SU-DHL-6 (cell line): ENCODE measurements at regions not wholly inside any gene's neighbourhood (a gene's known extent, or its start where the extent isn't known, plus 50 kb on each side); places are given as distances from the start of the nearest gene placed in this dataset.

Source experiments
- EZH2phosphoT487 ChIP-seq: fragments of 200-600 bp; sonication (generic), shearing (Covaris generic); conservative IDR thresholded peaks from 2 replicates; pipeline ENCODE4 v1.6.1; 2018; ENCODE audit warnings: mild to moderate bottlenecking, antibody characterized with exemption, low read length, moderate library complexity, mixed read lengths
- TF ChIP-seq, protein P1 (sequence below): fragments of 200-600 bp; sonication (generic); IDR thresholded peaks from one replicate; pipeline ENCODE4 v1.5.1; 2017; ENCODE audit warnings: antibody characterized with exemption, mild to moderate bottlenecking, low read length, moderate library complexity; ENCODE audit not compliant: insufficient read depth, poor library complexity, severe bottlenecking

DNA sequence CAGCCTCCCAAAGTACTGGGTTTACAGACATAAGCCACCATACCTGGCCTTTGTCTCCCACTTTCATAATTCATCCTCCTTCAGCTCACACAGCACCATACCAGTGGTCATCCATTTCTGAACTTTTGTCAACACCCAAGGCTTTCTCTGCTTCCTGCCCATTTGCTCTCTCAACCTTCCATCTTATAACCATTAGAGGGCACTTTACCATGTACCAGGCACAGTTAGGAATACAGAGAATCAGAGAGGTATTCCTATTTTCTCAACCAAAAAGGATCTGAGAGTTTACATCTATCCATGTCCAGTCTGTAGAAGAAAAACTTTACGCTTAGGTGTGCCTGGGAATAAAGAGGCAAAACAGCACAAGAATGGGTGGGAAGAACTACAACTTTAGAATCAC lies 397.6 kb downstream of the BUD13 start:
- TF ChIP-seq, protein P1, sequence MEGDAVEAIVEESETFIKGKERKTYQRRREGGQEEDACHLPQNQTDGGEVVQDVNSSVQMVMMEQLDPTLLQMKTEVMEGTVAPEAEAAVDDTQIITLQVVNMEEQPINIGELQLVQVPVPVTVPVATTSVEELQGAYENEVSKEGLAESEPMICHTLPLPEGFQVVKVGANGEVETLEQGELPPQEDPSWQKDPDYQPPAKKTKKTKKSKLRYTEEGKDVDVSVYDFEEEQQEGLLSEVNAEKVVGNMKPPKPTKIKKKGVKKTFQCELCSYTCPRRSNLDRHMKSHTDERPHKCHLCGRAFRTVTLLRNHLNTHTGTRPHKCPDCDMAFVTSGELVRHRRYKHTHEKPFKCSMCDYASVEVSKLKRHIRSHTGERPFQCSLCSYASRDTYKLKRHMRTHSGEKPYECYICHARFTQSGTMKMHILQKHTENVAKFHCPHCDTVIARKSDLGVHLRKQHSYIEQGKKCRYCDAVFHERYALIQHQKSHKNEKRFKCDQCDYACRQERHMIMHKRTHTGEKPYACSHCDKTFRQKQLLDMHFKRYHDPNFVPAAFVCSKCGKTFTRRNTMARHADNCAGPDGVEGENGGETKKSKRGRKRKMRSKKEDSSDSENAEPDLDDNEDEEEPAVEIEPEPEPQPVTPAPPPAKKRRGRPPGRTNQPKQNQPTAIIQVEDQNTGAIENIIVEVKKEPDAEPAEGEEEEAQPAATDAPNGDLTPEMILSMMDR = no peak
- TF ChIP-seq EZH2phosphoT487 = no peak
